GM18907 (cell line): ENCODE measurements at regions not wholly inside any gene's neighbourhood (a gene's known extent, or its start where the extent isn't known, plus 50 kb on each side); places are given as distances from the start of the nearest gene placed in this dataset.

Experiments
- ATAC-seq: cut with Tn5 transposase; IDR thresholded peaks from one replicate; pipeline ENCODE4 v1.9.1; 2021; ENCODE audit warnings: mild to moderate bottlenecking, moderate library complexity; ENCODE audit not compliant: unreplicated experiment

GRCh38 chr6:129920103-129920798 lies 59.1 kb upstream of the TMEM244 start:
- ATAC-seq: no peak

GRCh38 chr6:129911732-129912131 lies 50.6 kb upstream of the TMEM244 start:
- no peak for ATAC-seq
